ENCODE measurements at regions not wholly inside any gene's neighbourhood (a gene's known extent, or its start where the extent isn't known, plus 50 kb on each side); places are given as distances from the start of the nearest gene placed in this dataset.

DNA sequence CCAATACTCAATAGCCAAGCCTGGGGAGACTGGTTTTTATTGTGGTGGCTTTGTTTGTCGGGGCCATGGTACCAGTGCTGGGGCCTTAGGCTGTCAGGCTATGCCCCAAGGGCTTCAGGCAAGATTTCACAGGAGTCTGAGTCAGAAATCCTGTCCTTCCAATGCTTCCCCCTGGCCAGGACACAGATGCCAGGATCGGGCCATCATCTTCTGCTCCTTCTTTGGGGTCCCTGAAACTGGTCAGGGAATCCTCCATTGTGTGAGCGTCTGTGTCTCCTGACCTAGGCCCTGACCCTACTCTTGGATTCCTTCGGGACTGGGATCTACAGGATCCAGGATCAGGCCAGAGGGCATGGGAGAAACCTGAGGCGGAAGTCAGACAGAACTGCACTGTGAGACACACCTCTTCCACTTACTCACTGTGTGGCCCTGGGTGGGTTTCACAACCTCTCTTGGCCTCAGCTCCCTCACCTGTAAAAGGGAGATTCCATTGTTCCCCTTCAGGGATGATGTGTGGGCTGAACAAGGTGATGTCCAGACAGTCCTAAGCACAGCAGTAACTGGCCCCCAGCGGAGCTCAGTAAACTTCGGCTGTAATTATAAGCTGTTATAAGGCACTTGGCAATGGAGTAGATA lies 292.7 kb downstream of the UACA start:
- Histone ChIP-seq H3K4me1 (ENCODE audit: insufficient read depth, poor library complexity, severe bottlenecking) (peaks cover 29% of the 10 kb centered on the region), H3K27me3 (ENCODE audit: insufficient read depth, poor library complexity, severe bottlenecking) (no peaks in the 10 kb centered on the region), H3K9me3 (ENCODE audit: severe bottlenecking) (no peaks in the 10 kb centered on the region), H3K4me3 (ENCODE audit: severe bottlenecking) (no peak overlapping the region), H3K27ac (ENCODE audit: poor library complexity, severe bottlenecking) (no peak overlapping the region), H3K36me3 (ENCODE audit: low read depth) (no peaks in the 10 kb centered on the region)
- TF ChIP-seq, protein P1, sequence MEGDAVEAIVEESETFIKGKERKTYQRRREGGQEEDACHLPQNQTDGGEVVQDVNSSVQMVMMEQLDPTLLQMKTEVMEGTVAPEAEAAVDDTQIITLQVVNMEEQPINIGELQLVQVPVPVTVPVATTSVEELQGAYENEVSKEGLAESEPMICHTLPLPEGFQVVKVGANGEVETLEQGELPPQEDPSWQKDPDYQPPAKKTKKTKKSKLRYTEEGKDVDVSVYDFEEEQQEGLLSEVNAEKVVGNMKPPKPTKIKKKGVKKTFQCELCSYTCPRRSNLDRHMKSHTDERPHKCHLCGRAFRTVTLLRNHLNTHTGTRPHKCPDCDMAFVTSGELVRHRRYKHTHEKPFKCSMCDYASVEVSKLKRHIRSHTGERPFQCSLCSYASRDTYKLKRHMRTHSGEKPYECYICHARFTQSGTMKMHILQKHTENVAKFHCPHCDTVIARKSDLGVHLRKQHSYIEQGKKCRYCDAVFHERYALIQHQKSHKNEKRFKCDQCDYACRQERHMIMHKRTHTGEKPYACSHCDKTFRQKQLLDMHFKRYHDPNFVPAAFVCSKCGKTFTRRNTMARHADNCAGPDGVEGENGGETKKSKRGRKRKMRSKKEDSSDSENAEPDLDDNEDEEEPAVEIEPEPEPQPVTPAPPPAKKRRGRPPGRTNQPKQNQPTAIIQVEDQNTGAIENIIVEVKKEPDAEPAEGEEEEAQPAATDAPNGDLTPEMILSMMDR (IDR thresholded peaks at IDR 0.05; ENCODE audit: poor library complexity, severe bottlenecking) = no peak
- DNase-seq (ENCODE audit: low spot score) (no peak), ATAC-seq (ENCODE audit: low read depth) (peak; percentile 30; the same call in 2 of the 3 replicates)

DNA sequence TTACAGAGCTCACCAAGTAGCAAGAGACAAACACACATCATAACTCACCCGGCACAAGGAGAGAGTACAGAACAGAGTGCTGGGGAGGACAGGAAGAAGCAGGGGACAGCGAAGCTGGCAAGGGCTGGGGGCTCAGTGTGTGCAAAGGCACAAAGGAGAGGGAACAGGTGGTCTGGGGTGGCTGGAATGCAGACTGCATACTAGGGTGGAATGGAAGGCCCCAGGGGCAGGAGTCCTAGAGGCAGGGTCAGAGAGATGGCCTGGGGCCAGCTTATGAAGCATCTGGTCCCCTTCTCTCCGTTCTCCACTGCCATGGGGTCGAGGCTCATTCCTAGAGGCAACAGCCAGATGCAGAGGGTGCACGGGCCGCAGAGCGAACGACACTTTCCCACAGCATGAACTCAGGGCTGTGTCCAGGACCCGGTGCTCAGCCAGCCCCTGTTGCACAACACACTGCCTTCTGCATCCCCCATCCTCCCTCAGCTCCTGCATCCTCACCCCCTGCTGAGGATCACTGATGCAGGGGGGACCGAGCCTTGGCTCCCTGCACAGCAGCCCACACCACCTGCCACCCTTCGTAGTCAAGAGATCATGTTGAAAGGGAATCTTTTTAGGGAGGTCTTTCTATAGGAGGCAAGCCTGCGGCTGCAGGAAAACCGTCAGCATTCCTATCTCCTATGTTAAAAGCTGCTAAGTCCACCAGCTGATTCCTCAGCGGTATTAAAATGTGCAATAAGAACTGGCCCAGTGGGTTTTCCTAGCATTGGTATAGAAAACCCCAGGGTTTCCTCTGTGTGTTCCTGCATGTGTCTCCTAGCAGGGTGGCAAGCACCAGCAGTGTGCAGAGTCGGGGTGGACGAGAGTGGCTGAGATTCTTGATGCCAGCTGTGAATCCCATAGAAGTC lies 293.5 kb downstream of the UACA start:
- TF ChIP-seq, protein P1 (IDR thresholded peaks at IDR 0.05; ENCODE audit: poor library complexity, severe bottlenecking) = no peak
- no peak for ATAC-seq (ENCODE audit: low read depth)
- no peak for DNase-seq (ENCODE audit: low spot score)
- no peaks in the 10 kb centered on the region for H3K27me3 ChIP-seq (ENCODE audit: insufficient read depth, poor library complexity, severe bottlenecking)
- no peaks in the 10 kb centered on the region for H3K9me3 ChIP-seq (ENCODE audit: severe bottlenecking)
- peaks cover 24% of the 10 kb centered on the region for H3K4me1 ChIP-seq (ENCODE audit: insufficient read depth, poor library complexity, severe bottlenecking)
- no peak overlapping the region for H3K27ac ChIP-seq (ENCODE audit: poor library complexity, severe bottlenecking)
- H3K36me3 ChIP-seq (ENCODE audit: low read depth) = no peaks in the 10 kb centered on the region
- no peak overlapping the region for H3K4me3 ChIP-seq (ENCODE audit: severe bottlenecking)

DNA sequence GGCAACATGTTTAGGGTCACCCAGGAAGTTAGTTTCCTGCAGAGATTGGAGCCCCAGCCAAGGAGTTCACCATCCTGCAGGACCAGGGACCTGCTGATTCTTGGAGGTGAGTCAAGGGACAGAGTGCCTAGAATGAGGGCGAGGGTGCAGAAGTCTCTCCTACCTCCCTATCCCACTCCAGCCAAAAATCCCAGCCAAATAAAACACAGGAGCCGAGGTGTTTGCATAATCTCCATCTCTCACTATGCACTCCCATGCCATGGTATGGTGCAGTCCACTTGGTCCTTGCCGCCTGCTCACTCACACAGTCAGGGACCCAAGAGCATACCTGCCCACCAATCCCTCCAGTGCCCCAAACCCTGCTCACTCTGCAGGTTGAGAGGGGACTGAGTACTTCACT lies 294.2 kb downstream of the UACA start:
- no peak for DNase-seq (ENCODE audit: low spot score)
- no peaks in the 10 kb centered on the region for H3K9me3 ChIP-seq (ENCODE audit: severe bottlenecking)
- H3K36me3 ChIP-seq (ENCODE audit: low read depth) = no peaks in the 10 kb centered on the region
- no peak overlapping the region for H3K27ac ChIP-seq (ENCODE audit: poor library complexity, severe bottlenecking)
- no peak overlapping the region for H3K4me3 ChIP-seq (ENCODE audit: severe bottlenecking)
- TF ChIP-seq, protein P1 (IDR thresholded peaks at IDR 0.05; ENCODE audit: poor library complexity, severe bottlenecking) = no peak
- ATAC-seq (ENCODE audit: low read depth) = no peak
- H3K27me3 ChIP-seq (ENCODE audit: insufficient read depth, poor library complexity, severe bottlenecking) = no peaks in the 10 kb centered on the region
- peaks cover 18% of the 10 kb centered on the region for H3K4me1 ChIP-seq (ENCODE audit: insufficient read depth, poor library complexity, severe bottlenecking)

DNA sequence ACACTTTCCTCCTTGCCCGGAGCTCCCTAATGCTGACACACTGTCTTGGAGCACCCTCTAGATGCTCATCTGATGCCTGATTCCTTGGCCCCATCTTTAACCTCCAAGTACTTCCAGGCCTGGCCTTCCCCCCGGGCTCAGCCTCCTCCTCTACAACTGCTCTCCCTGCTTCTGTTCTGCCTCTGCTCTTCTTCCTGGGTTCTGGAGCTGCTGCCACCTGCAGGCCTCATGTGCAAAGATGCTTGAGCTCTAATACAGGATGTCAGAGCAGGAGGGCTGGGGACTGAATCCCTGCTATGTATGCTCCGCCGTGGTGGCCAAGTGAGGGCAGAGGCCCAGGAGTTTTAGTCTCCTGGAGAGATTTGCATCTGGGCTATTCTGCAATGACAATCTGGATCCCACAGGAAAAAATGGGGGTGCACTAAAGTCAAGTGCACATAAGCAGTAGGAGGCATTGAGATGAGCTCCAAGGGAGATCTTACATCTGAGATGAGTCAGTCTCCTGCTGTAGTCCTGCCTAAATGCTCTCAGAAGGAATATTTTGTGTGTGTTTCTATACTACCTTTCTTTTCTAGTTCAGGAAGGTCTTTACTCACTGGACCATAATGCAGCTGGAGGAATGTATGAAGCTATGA lies 296.3 kb downstream of the UACA start:
- Histone ChIP-seq H3K4me3 (ENCODE audit: severe bottlenecking) (no peak overlapping the region), H3K27me3 (ENCODE audit: insufficient read depth, poor library complexity, severe bottlenecking) (no peaks in the 10 kb centered on the region), H3K27ac (ENCODE audit: poor library complexity, severe bottlenecking) (no peak overlapping the region), H3K9me3 (ENCODE audit: severe bottlenecking) (no peaks in the 10 kb centered on the region), H3K4me1 (ENCODE audit: insufficient read depth, poor library complexity, severe bottlenecking) (peaks cover 11% of the 10 kb centered on the region), H3K36me3 (ENCODE audit: low read depth) (no peaks in the 10 kb centered on the region)
- TF ChIP-seq, protein P1 (IDR thresholded peaks at IDR 0.05; ENCODE audit: poor library complexity, severe bottlenecking) = peak; percentile 97
- DNase-seq (ENCODE audit: low spot score) (no peak), ATAC-seq (ENCODE audit: low read depth) (peak; percentile 69)
